Ishikawa (cell line): ENCODE measurements at regions not wholly inside any gene's neighbourhood (a gene's known extent, or its start where the extent isn't known, plus 50 kb on each side); places are given as distances from the start of the nearest gene placed in this dataset.

Source experiments
- CREB1 ChIP-seq: IDR thresholded peaks from 2 replicates; pipeline ENCODE4 v1.6.1; 2012; ENCODE audit warnings: low read depth
- EGR1 ChIP-seq: IDR thresholded peaks from 2 replicates; pipeline ENCODE4 v1.6.1; 2012
- EP300 ChIP-seq: IDR thresholded peaks from 2 replicates; pipeline ENCODE4 v1.6.1; 2012; ENCODE audit warnings: borderline replicate concordance
- RAD21 ChIP-seq: IDR thresholded peaks from 2 replicates; pipeline ENCODE4 v1.6.1; 2012; ENCODE audit warnings: low read depth
- REST ChIP-seq: IDR thresholded peaks from 2 replicates; pipeline ENCODE4 v1.6.1; 2012; ENCODE audit warnings: low read depth, mild to moderate bottlenecking
- TAF1 ChIP-seq: IDR thresholded peaks from 2 replicates; pipeline ENCODE4 v1.6.1; 2012; ENCODE audit warnings: low read depth, mild to moderate bottlenecking
- TCF12 ChIP-seq: IDR thresholded peaks from 2 replicates; pipeline ENCODE4 v1.6.1; 2012; ENCODE audit warnings: low read depth

- TF ChIP-seq EP300, result no peak
- no peak for TF ChIP-seq TAF1
- no peak for TF ChIP-seq EGR1
- no peak for TF ChIP-seq RAD21
- no peak for TF ChIP-seq REST
- TF ChIP-seq CREB1, result no peak
- no peak for TF ChIP-seq TCF12
These were observed 123.4 kb downstream of the HMX1 start for GRCh38 chr4:8748236-8748575.
